GM12872 (cell line): ENCODE measurements at regions not wholly inside any gene's neighbourhood (a gene's known extent, or its start where the extent isn't known, plus 50 kb on each side); places are given as distances from the start of the nearest gene placed in this dataset.

Experiments used
- CTCF ChIP-seq: IDR thresholded peaks from 3 replicates; pipeline ENCODE4 v1.5.1; 2011; ENCODE audit warnings: low read depth, mild to moderate bottlenecking, low read length, moderate library complexity; ENCODE audit not compliant: insufficient read depth

- no peak for TF ChIP-seq CTCF
Measured at GRCh38 chr12:67482751-67483661, 165.5 kb upstream of the DYRK2 start.

- TF ChIP-seq CTCF: no peak
Measured at GRCh38 chr12:67483871-67484554, 164.5 kb upstream of the DYRK2 start.

GRCh38 chr12:67484791-67485480 is 163.6 kb upstream of the DYRK2 start:
- TF ChIP-seq CTCF: no peak

GRCh38 chr12:67486671-67487070 is 161.9 kb upstream of the DYRK2 start:
- no peak for TF ChIP-seq CTCF

- no peak for TF ChIP-seq CTCF
Measured at GRCh38 chr12:67489007-67489406, 159.5 kb upstream of the DYRK2 start.

GRCh38 chr12:67496581-67496980 is 152.0 kb upstream of the DYRK2 start:
- no peak for TF ChIP-seq CTCF

GRCh38 chr12:67498991-67499390 is 149.6 kb upstream of the DYRK2 start:
- no peak for TF ChIP-seq CTCF
